Vagina (tissue), 2 donors: ENCODE measurements at regions not wholly inside any gene's neighbourhood (a gene's known extent, or its start where the extent isn't known, plus 50 kb on each side); places are given as distances from the start of the nearest gene placed in this dataset.

Source experiments
- DNase-seq, 2 donors: peaks; one replicate each; pipeline ENCODE4 v3.0.0-alpha.2; 2017; ENCODE audit errors: extremely low spot score in 2 of 2
- H3K27ac ChIP-seq: fragments of 200-600 bp; sonication (generic); one replicate; pipeline ENCODE4 v1.5.1; 2019
- H3K27me3 ChIP-seq: fragments of 200-600 bp; sonication (generic); one replicate; pipeline ENCODE4 v1.5.1; 2019
- H3K36me3 ChIP-seq, 2 donors: fragments of 200-600 bp; sonication (generic); one replicate each; pipeline ENCODE4 v1.5.1; 2017 to 2019
- H3K4me1 ChIP-seq: fragments of 200-600 bp; sonication (generic); one replicate; pipeline ENCODE4 v1.5.1; 2019
- H3K4me3 ChIP-seq, 2 donors: fragments of 200-600 bp; sonication (generic); 1 replicate in 1 of 2; 2 replicates in 1 of 2; pipeline ENCODE4 v1.5.1; 2016 to 2019
- H3K9me3 ChIP-seq: fragments of 200-600 bp; sonication (generic); one replicate; pipeline ENCODE4 v1.5.1; 2019
- CTCF ChIP-seq, 3 experiments: fragments of 450-650 bp in 2 of 3; fragments of 200-600 bp in 1 of 3; sonication (generic) in 1 of 3; IDR thresholded peaks; one replicate each; pipeline ENCODE4 v1.5.1; 2017 to 2019; ENCODE audit warnings: antibody characterized with exemption in 3 of 3, mild to moderate bottlenecking in 2 of 3, moderate library complexity in 2 of 3
- POLR2A ChIP-seq, 2 donors: fragments of 450-650 bp; IDR thresholded peaks; one replicate each; pipeline ENCODE4 v1.6.1; 2017; ENCODE audit warnings: antibody characterized with exemption in 2 of 2, mild to moderate bottlenecking in 2 of 2, moderate library complexity in 2 of 2
- POLR2AphosphoS5 ChIP-seq, 2 donors: sonication (generic); formaldehyde crosslinking; IDR thresholded peaks; one replicate each; pipeline ENCODE4 v1.9.0; 2017; ENCODE audit warnings: antibody characterized with exemption in 2 of 2, mild to moderate bottlenecking in 2 of 2, low read depth in 1 of 2; ENCODE audit not compliant: insufficient read depth in 1 of 2
- intact Hi-C: fragments of 100-400 bp; cut with DNase I; formaldehyde crosslinking; loops from one replicate; pipeline ENCODE4 v1.15.1; 2023

GRCh38 chr3:15967577-15967976 lies 169.8 kb upstream of the ANKRD28 start:
- TF ChIP-seq CTCF (IDR thresholded peaks at IDR 0.05) (no peak), POLR2AphosphoS5 (IDR thresholded peaks at IDR 0.05; ENCODE audit: insufficient read depth in 1 of 2, low read depth in 1 of 2) (no peak)
- intact Hi-C loops = no loop called here

GRCh38 chr3:15969874-15970640 lies 172.3 kb upstream of the ANKRD28 start:
- DNase-seq = no peak
- Histone ChIP-seq H3K36me3 (no peaks in the 10 kb centered on the region), H3K4me3 (no peak overlapping the region), H3K27ac (no peak overlapping the region), H3K27me3 (no peaks in the 10 kb centered on the region), H3K9me3 (no peaks in the 10 kb centered on the region), H3K4me1 (no peaks in the 10 kb centered on the region)
- TF ChIP-seq POLR2A (IDR thresholded peaks at IDR 0.05) = no peak
- intact Hi-C loops = no loop called here

More at GRCh38 chr3:15967577-15967976, 169.8 kb upstream of the ANKRD28 start:
- Histone ChIP-seq H3K36me3 (no peaks in the 10 kb centered on the region), H3K27me3 (no peaks in the 10 kb centered on the region), H3K27ac (no peak overlapping the region), H3K4me3 (no peak overlapping the region), H3K9me3 (no peaks in the 10 kb centered on the region), H3K4me1 (no peaks in the 10 kb centered on the region)
- DNase-seq = no peak

GRCh38 chr3:15973414-15973813 lies 175.6 kb upstream of the ANKRD28 start:
- no peak overlapping the region for H3K4me3 ChIP-seq
- no peak overlapping the region for H3K27ac ChIP-seq
- no peaks in the 10 kb centered on the region for H3K27me3 ChIP-seq
- no peak for TF ChIP-seq POLR2AphosphoS5 (IDR thresholded peaks at IDR 0.05; ENCODE audit: insufficient read depth in 1 of 2, low read depth in 1 of 2)
- TF ChIP-seq CTCF (IDR thresholded peaks at IDR 0.05) = no peak
- TF ChIP-seq POLR2A (IDR thresholded peaks at IDR 0.05) = no peak
- no peaks in the 10 kb centered on the region for H3K9me3 ChIP-seq
- H3K36me3 ChIP-seq = no peaks in the 10 kb centered on the region
- intact Hi-C loops = no loop called here
- no peak for DNase-seq
- H3K4me1 ChIP-seq = no peaks in the 10 kb centered on the region

- intact Hi-C loops = no loop called here
- Histone ChIP-seq H3K36me3 (no peaks in the 10 kb centered on the region), H3K4me3 (no peak overlapping the region), H3K27ac (no peak overlapping the region), H3K4me1 (no peaks in the 10 kb centered on the region), H3K27me3 (no peaks in the 10 kb centered on the region), H3K9me3 (no peaks in the 10 kb centered on the region)
- DNase-seq = no peak
- no peak for TF ChIP-seq POLR2A (IDR thresholded peaks at IDR 0.05)
- no peak for TF ChIP-seq CTCF (IDR thresholded peaks at IDR 0.05)
- TF ChIP-seq POLR2AphosphoS5 (IDR thresholded peaks at IDR 0.05; ENCODE audit: insufficient read depth in 1 of 2, low read depth in 1 of 2) = no peak
These were observed 176.2 kb upstream of the ANKRD28 start for GRCh38 chr3:15973940-15974339.

GRCh38 chr3:15974647-15975046 lies 176.9 kb upstream of the ANKRD28 start:
- intact Hi-C loops = no loop called here
- Histone ChIP-seq H3K4me1 (no peaks in the 10 kb centered on the region), H3K4me3 (no peak overlapping the region), H3K36me3 (no peaks in the 10 kb centered on the region), H3K9me3 (no peaks in the 10 kb centered on the region), H3K27me3 (no peaks in the 10 kb centered on the region), H3K27ac (no peak overlapping the region)
- DNase-seq = no peak
- TF ChIP-seq POLR2AphosphoS5 (IDR thresholded peaks at IDR 0.05; ENCODE audit: insufficient read depth in 1 of 2, low read depth in 1 of 2) (no peak), POLR2A (IDR thresholded peaks at IDR 0.05) (no peak), CTCF (IDR thresholded peaks at IDR 0.05) (no peak)
